CD4-positive, alpha-beta T cell treated with Interleukin-15 for 1 hour (primary cell): ENCODE measurements at regions not wholly inside any gene's neighbourhood (a gene's known extent, or its start where the extent isn't known, plus 50 kb on each side); places are given as distances from the start of the nearest gene placed in this dataset.
"Not testable (repeated sequence)": the region's sequence is repeated elsewhere in the genome, so short reads cannot be mapped to it uniquely, and the experiment has no call there.

Experiments
- DNase-seq: peaks from one replicate; pipeline ENCODE4 v3.0.0-alpha.2; 2020

- DNase-seq: no peak
Observed at GRCh38 chr15:96053031-96053780, 277.3 kb upstream of the NR2F2 start.

DNA sequence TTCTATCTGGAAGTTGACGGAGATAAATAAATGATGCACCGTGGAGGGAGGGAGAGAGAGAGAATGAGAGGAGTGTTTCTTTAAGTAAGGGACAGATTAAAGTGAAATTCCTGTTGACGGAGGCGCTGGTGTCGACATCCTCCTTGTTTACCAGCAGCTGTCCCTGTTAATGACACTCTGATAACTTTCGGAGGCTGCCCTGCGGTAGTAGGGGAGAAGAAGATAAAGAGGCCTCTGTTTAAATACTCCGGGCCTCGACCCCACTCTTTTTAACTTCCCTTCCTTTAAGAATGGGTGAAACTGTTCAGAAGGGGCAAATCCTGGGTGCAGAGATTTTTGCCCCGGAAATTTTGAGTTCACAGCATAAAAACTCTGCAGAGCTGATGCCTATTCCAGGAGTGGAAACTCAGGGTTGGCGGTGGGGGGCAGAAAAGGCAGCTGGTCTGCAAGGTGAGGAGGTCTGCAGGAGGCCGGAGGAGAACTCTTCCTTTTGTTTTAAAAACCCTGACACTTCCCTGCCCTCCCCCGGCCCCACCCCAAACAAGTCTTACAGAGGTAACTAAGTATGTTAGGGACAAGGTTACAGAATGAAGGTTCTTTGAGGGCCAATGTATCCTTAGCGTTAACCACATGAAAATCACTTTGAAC is 276.6 kb upstream of the NR2F2 start:
- DNase-seq: no peak

GRCh38 chr15:96054621-96055020 is 275.9 kb upstream of the NR2F2 start:
- DNase-seq: no peak

- DNase-seq: no peak
Observed at GRCh38 chr15:96058103-96058851, 272.2 kb upstream of the NR2F2 start.

DNA sequence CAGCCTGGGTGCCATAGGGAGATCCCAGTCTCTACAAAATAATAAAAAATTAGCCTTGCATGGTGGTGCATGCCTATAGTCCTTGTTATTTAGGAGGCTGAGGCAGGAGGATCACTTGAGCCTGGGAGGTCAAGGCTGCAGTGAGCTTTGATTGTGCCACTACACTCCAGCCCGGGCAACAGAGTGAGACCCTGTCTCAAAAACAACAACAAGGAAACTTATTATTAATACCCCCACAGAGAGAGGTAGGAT is 271.7 kb upstream of the NR2F2 start:
- DNase-seq: not testable (repeated sequence)

DNA sequence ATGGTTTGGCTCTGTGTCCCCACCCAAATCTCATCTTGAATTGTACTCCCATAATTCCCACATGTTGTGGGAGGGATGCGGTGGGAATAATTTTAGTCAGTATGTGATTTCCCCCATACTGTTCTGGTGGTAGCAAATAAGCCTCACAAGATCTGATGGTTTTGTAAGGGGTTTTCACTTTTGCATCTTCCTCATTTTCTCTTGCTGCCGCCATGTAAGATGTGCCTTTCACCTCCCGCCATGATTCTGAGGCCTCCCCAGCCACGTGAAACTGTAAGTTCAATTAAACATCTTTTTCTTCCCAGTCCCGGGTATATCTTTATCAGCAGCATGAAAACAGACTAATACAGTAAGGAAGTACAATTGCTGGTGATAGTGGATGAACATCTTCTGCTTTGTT is 269.9 kb upstream of the NR2F2 start:
- DNase-seq: not testable (repeated sequence)

GRCh38 chr15:96064351-96064756 is 266.1 kb upstream of the NR2F2 start:
- DNase-seq: no peak

- DNase-seq: no peak
Observed at GRCh38 chr15:96066126-96066525, 264.4 kb upstream of the NR2F2 start.

DNA sequence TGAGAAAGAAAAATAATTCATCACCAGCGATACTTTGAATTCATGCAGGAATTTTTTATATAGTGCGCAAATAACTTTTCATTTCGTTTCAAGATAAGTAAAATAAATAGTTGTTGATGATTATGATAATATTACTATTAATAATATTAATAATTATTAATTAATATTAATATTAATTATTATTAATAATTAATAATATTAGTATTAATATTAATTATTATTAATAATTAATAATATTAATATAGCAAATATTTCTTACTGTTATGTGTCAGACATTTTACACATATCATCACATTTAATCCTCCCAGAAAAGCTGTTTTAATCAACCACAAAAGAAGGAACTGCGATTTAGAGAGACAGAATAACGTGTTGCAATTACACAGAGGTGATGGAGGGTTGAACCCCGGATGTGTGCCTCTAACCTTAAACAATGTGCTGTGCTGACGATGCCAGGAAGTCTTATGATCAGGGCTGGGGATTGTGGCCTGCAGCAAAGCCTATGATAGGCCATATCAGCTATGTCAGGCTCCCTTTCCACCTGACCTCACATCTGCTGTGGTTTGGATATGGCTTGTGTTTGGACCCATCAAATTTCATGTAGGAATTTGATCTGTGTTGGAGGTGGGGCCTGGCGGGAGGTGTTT is 263.5 kb upstream of the NR2F2 start:
- no peak for DNase-seq

- DNase-seq: no peak
Observed at GRCh38 chr15:96067677-96068076, 262.8 kb upstream of the NR2F2 start.

DNA sequence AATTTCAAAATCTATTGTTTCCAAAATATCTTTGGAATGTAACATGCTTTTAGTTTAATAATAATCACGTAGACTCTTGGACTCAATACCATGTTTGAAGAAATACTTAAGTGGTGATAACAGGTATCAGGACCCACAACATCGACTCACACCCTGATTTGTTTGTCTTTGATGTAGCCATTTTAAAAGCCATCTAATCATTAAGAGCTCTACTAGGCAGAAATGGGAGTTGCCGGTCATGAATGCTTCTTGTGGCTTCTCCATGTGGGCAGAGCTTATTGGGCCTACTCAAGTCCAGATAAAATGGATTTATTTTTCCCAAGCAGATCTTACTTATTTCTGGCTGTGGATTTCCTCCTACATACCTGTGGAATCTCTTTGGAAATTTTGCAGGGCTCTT is 261.6 kb upstream of the NR2F2 start:
- DNase-seq: no peak

DNA sequence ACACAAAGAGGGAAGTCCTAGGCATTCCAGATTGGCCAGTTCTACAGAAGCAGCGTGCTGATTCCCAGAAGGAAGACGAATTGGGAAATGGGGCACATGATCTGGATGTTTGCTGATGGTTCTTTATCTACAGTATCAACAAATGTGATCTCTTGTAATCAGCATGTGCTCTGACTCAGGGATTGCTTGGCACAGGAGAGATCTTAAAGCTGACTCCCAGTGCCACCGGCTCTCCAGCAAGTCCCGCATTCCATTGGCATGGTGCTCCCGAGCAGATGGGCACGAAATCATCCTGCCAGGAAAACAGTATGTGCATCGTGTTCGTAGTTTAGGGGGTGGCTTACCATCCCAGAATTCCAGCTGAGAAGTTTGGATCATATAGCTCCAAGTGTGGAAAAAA is 259.9 kb upstream of the NR2F2 start:
- no peak for DNase-seq

GRCh38 chr15:96072821-96073220 is 257.7 kb upstream of the NR2F2 start:
- DNase-seq: no peak

GRCh38 chr15:96073908-96074307 is 256.6 kb upstream of the NR2F2 start:
- no peak for DNase-seq

GRCh38 chr15:96075895-96076294 is 254.6 kb upstream of the NR2F2 start:
- DNase-seq: no peak

DNA sequence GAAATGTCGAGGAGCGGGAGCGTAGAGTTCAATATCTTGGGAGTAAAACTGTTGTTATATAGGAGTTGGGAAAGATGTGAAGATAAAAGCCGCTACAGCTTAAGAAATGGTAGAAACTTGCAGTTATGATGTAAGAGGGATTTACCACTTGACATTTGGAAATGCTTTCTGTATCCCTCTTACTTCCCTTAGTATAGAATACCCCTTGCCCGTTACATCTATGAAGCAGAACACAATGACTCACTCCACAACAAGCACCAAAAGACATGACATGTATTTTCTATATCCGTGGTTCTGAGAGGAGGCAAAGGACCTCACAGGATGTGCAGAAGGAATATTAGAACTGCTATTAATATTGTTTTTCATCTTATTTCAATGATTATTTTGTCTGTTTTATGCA is 254.2 kb upstream of the NR2F2 start:
- DNase-seq: no peak

DNA sequence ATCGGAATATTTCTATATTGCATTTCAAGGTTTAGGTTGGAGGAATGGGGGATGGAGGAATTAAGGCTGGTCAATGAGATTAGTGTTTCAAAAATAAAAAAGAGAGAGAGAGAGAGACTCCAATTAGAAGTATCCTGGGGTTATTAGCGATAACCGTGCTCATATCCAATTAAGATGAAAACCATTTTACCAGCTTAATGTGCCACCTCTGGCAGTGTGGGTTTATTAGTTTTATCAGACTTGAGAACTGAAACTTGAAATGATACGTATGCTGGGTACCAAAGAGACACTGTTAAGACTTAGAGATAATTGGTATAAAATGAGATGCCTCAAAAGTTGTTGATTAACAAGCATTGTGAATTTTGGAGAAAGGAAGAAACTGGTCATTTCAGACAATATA is 251.5 kb upstream of the NR2F2 start:
- DNase-seq: no peak

DNA sequence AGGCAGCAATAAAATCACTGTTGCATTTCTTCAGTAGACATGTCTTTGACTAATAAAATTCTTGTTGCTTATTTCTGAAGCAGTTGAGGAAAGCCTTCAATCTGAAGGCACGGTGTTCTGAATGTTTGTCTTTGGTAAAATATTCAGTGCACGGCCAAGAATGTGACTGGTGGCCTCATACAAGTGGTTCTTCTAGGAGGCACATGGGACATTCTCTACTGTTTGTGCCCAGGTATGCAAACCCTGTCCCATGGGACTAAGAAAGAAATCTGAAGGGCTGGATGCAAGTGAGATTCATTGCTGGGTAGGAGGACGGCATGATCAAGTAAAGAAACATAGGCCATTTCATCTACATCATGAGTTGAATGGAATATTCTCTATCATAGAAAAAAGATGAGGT is 250.6 kb upstream of the NR2F2 start:
- no peak for DNase-seq

DNA sequence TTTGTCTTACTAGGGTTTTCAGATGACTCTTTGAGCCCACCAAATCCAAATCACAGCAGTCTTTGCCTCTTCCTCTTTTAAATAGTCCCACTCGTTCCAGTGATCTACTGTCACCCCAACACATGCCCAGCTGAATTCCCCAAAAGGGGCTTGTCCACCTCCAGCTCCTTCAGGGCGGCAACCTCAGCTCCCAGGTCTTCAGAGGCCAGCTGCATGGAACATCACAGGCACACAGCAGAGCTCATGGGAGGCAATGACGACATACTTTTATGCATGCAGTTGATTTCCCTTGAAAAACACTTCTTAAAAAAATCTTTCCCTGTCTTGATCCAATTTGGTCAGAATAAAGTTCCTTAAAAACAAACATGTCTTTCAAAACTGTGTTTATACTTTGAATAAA is 244.3 kb upstream of the NR2F2 start:
- DNase-seq: no peak

DNA sequence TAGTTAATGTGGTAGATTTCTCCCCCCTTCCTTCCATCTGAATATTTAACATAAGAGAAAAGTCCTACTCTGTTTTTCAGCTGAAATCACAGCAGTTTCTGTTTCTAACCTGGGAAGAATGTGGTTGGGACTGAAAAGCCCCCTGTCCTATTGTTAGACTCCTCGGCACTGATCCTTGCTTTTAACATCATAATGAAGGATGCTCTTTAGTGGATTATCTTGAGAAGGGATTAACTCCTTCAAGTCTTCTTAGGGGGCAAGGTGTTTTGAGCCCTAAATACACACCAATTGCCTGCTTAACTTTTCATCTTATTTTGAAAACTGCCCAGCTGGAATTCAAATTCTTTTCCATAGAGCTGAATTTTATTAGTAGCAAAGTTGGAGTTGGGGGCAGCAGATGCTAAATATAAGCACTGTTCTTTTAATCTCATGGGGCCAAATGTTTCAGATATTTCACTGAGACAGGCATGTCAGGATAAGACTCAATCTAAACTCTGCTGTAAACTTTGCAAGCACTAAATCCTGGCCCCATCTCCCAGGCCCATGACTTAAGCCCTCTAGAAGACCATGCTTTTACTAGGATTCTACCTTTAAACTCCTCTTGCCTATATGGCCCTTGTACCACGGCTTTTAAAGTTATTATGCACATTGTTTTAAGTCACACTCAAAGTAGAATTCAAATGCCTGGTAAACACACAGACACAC is 243.2 kb upstream of the NR2F2 start:
- no peak for DNase-seq

- no peak for DNase-seq
Observed at GRCh38 chr15:96088650-96089049, 241.8 kb upstream of the NR2F2 start.

DNA sequence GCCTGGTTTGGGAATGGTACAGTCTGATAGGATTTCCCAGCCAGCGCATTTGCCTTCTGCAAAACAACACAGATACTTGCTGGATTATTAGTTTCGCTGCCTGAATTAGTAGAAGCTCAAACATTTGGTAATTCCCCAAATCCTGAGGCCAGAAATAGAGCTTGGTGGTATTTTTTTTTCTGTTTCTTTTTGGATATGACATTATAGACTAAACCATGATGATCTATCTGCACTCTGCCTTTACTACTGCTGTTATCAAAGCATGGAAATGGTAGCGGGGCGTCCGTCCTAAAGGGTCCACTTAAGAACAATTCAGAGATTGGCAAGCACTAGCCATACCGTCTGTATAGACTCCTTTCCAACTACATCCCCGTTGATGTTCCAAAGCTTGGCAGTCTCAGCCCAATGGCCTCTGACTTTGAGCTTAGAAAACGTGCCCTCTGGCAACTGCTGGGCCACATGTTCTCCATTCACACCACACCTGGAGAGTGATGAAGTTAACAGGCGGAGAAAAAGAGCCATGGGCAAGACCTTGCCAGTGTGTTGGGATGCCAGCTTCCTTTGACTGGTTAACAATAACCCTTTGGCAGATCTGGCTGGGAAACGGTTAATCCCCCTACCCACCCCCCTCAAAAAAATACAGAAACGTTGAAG is 241.0 kb upstream of the NR2F2 start:
- DNase-seq: no peak

DNA sequence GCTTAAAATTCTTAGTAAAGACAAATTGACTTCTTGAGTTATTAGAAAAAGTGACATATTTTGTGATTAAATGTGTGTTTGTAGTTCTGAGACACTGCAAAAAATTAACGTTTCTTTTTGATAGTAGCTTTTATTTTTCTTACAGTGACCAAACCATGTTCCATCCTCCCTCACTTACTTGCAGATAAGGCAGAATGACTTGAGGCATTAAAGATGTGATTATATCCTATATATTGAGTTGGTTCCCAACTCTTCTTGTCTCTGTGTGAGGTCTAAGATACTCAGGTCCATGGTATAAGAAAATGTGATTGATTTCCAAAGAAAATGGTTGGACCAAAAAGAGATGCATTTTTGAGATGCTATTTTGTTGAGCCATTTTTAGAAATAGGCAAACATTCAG is 238.3 kb upstream of the NR2F2 start:
- DNase-seq: no peak
